IMR-90 (cell line): ENCODE measurements at regions not wholly inside any gene's neighbourhood (a gene's known extent, or its start where the extent isn't known, plus 50 kb on each side); places are given as distances from the start of the nearest gene placed in this dataset.

Experiments used
- CTCF ChIP-seq: conservative IDR thresholded peaks from 2 replicates; pipeline ENCODE4 v1.5.1; 2012; ENCODE audit warnings: mild to moderate bottlenecking, low read depth, low read length, improper control_type of control experiment
- POLR2A ChIP-seq: IDR thresholded peaks from 2 replicates; pipeline ENCODE4 v1.6.1; 2012; ENCODE audit warnings: mild to moderate bottlenecking, low read depth, low read length
- RAD21 ChIP-seq: IDR thresholded peaks from 2 replicates; pipeline ENCODE4 v1.6.1; 2012; ENCODE audit warnings: low read length, improper control_type of control experiment
- RFX5 ChIP-seq: IDR thresholded peaks from 2 replicates; pipeline ENCODE4 v1.8.0; 2012; ENCODE audit warnings: low read depth, mild to moderate bottlenecking, low read length, moderate library complexity
- TF ChIP-seq, protein P1 (sequence below): fragments of 150-350 bp; IDR thresholded peaks from 2 replicates; pipeline ENCODE4 v1.6.1; 2017; ENCODE audit warnings: mild to moderate bottlenecking, antibody characterized with exemption, low read length, low read depth

- TF ChIP-seq CTCF (no peak), POLR2A (no peak), RAD21 (no peak), RFX5 (no peak)
- TF ChIP-seq, protein P1, sequence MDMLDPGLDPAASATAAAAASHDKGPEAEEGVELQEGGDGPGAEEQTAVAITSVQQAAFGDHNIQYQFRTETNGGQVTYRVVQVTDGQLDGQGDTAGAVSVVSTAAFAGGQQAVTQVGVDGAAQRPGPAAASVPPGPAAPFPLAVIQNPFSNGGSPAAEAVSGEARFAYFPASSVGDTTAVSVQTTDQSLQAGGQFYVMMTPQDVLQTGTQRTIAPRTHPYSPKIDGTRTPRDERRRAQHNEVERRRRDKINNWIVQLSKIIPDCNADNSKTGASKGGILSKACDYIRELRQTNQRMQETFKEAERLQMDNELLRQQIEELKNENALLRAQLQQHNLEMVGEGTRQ = no peak
Observed at GRCh38 chr20:12644461-12644860, 364.3 kb upstream of the SPTLC3 start.
